Chondrocyte (in vitro differentiated cells): ENCODE measurements at regions not wholly inside any gene's neighbourhood (a gene's known extent, or its start where the extent isn't known, plus 50 kb on each side); places are given as distances from the start of the nearest gene placed in this dataset.

Source experiments
- DNase-seq: peaks from one replicate; pipeline ENCODE4 v3.0.0; 2021; ENCODE audit warnings: mixed read lengths, low spot score
- H3K27ac Mint-ChIP-seq: one replicate; pipeline ENCODE4 v1.8.0; 2021; ENCODE audit warnings: mild to moderate bottlenecking, moderate library complexity, mixed read lengths; ENCODE audit not compliant: unreplicated experiment
- H3K27me3 Mint-ChIP-seq: 2 replicates; pipeline ENCODE4 v1.8.0; 2021; ENCODE audit warnings: low read depth, mixed read lengths
- H3K36me3 Mint-ChIP-seq: 2 replicates; pipeline ENCODE4 v1.8.0; 2021; ENCODE audit warnings: low read depth, mixed read lengths
- H3K4me1 Mint-ChIP-seq: 2 replicates; pipeline ENCODE4 v1.8.0; 2021; ENCODE audit warnings: low read depth, mild to moderate bottlenecking, mixed read lengths
- H3K4me3 Mint-ChIP-seq: one replicate; pipeline ENCODE4 v1.8.0; 2021; ENCODE audit warnings: mild to moderate bottlenecking, moderate library complexity, mixed read lengths; ENCODE audit not compliant: unreplicated experiment
- H3K9me3 Mint-ChIP-seq: 2 replicates; pipeline ENCODE4 v1.8.0; 2021; ENCODE audit warnings: low read depth, mixed read lengths
- TF ChIP-seq, protein P1 (sequence below): fragments of 200-600 bp; sonication (generic); IDR thresholded peaks from 2 replicates; pipeline ENCODE4 v1.5.0; 2021; ENCODE audit warnings: antibody characterized with exemption, mild to moderate bottlenecking, moderate library complexity

DNA sequence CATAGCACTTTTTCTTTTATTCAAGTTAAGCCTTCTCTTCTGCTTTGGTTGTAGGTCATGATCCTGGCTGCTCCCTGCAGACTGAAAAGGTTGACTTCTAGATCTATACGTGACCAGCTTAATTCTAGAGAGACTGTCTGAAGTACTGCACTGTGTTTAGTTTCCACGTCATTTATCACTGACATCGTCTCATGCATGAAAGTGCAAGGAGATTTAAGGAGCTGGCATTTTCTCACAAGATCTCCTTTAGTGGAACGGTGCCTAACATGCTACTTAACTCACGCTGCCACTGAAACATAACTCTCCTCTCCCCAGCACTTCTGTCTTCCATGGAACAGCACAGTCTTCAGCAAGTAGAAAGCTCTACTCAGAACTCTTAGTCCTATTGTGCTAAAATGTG lies 583.0 kb upstream of the KLHL29 start:
- TF ChIP-seq, protein P1, sequence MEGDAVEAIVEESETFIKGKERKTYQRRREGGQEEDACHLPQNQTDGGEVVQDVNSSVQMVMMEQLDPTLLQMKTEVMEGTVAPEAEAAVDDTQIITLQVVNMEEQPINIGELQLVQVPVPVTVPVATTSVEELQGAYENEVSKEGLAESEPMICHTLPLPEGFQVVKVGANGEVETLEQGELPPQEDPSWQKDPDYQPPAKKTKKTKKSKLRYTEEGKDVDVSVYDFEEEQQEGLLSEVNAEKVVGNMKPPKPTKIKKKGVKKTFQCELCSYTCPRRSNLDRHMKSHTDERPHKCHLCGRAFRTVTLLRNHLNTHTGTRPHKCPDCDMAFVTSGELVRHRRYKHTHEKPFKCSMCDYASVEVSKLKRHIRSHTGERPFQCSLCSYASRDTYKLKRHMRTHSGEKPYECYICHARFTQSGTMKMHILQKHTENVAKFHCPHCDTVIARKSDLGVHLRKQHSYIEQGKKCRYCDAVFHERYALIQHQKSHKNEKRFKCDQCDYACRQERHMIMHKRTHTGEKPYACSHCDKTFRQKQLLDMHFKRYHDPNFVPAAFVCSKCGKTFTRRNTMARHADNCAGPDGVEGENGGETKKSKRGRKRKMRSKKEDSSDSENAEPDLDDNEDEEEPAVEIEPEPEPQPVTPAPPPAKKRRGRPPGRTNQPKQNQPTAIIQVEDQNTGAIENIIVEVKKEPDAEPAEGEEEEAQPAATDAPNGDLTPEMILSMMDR: no peak
- peaks cover 16% of the 10 kb centered on the region for H3K9me3 Mint-ChIP-seq
- no peak overlapping the region for H3K27ac Mint-ChIP-seq
- no peaks in the 10 kb centered on the region for H3K27me3 Mint-ChIP-seq
- no peak for DNase-seq
- no peak overlapping the region for H3K4me3 Mint-ChIP-seq
- H3K36me3 Mint-ChIP-seq: peaks cover 2% of the 10 kb centered on the region
- H3K4me1 Mint-ChIP-seq: no peaks in the 10 kb centered on the region

DNA sequence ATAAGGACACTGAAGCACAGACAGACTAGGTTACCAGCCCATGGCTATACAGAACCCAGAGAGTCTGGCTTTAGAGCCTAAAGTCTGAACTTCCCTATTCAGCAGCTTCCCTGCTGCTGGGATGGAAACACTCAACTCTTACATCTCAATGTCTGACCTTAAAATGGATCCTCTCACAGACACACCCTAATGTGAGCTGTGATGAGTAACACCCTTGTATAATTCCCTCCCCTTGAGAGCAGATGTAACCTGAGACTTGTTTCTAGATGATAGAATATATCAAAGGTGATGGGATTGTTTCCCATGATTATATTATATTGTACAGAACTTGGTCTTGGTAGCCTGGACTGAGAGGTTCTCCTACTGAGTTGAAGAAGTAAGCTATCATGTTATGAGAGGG lies 577.1 kb upstream of the KLHL29 start:
- H3K36me3 Mint-ChIP-seq: peaks cover 2% of the 10 kb centered on the region
- peaks cover 17% of the 10 kb centered on the region for H3K9me3 Mint-ChIP-seq

GRCh38 chr2:22810602-22811001 lies 574.4 kb upstream of the KLHL29 start:
- no peaks in the 10 kb centered on the region for H3K27me3 Mint-ChIP-seq
- H3K36me3 Mint-ChIP-seq: peaks cover 2% of the 10 kb centered on the region

More for the DNA sequence above, 577.1 kb upstream of the KLHL29 start:
- TF ChIP-seq, protein P1: no peak
- no peaks in the 10 kb centered on the region for H3K27me3 Mint-ChIP-seq
- H3K27ac Mint-ChIP-seq: no peak overlapping the region
- no peaks in the 10 kb centered on the region for H3K4me1 Mint-ChIP-seq
- H3K4me3 Mint-ChIP-seq: no peak overlapping the region
- DNase-seq: no peak

DNA sequence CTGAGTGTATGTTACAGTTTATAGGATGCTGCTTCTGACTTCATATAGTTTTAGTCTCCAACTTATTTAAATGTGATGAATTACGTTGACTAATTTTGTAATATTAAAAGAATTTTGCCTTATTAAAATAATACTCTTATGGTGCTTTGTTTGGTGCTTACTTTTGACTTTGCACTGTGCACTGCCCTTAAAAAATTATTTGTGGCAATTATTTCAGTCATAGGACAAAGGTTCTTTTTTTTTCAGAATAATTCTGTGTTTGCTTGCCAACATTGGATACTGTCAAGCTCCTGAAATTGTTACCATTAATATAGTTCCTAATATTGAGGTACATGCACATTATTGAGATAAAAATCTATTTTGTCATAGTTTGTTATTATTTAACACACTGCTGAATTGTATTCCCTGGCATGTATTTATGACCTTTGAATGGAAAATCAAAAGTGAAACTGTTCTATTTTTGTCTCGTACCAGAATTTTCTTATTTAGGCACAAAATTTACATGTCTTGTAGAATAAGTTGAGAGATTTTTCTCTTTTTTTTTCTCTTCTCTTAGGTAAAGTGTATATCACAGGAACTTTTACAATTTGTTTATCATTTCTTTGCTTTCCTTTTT lies 572.8 kb upstream of the KLHL29 start:
- H3K4me1 Mint-ChIP-seq: peaks cover 5% of the 10 kb centered on the region
- no peaks in the 10 kb centered on the region for H3K36me3 Mint-ChIP-seq
- H3K27ac Mint-ChIP-seq: no peak overlapping the region
- H3K4me3 Mint-ChIP-seq: no peak overlapping the region
- TF ChIP-seq, protein P1: no peak
- no peaks in the 10 kb centered on the region for H3K27me3 Mint-ChIP-seq
- no peaks in the 10 kb centered on the region for H3K9me3 Mint-ChIP-seq
- DNase-seq: no peak

More at GRCh38 chr2:22810602-22811001, 574.4 kb upstream of the KLHL29 start:
- H3K9me3 Mint-ChIP-seq: peaks cover 7% of the 10 kb centered on the region
- no peak for DNase-seq
- no peaks in the 10 kb centered on the region for H3K4me1 Mint-ChIP-seq
- no peak overlapping the region for H3K27ac Mint-ChIP-seq
- TF ChIP-seq, protein P1: no peak
- H3K4me3 Mint-ChIP-seq: no peak overlapping the region

DNA sequence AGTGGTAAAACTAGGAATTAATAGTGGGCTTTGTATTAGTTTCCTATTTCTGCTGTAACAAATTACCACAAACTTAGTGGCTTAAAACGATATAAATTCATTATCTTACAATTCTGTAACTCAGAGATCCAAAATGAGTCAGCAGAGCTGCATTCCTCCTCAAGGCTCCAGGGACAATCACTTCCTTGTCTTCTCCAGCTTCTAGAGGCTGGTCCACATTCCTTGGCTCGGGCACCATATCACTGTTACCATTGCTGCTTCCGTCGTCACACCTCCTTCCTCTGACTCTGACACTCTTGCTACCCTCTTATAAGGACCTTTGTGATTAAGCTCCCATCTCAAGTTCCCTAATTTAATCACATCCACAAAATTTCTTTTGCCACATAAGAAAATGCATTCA lies 567.8 kb upstream of the KLHL29 start:
- H3K27ac Mint-ChIP-seq: no peak overlapping the region
- H3K27me3 Mint-ChIP-seq: no peaks in the 10 kb centered on the region
- no peak for DNase-seq
- no peak overlapping the region for H3K4me3 Mint-ChIP-seq
- peaks cover 11% of the 10 kb centered on the region for H3K4me1 Mint-ChIP-seq
- no peaks in the 10 kb centered on the region for H3K9me3 Mint-ChIP-seq
- TF ChIP-seq, protein P1: no peak
- no peaks in the 10 kb centered on the region for H3K36me3 Mint-ChIP-seq
